ENCODE measurements at regions not wholly inside any gene's neighbourhood (a gene's known extent, or its start where the extent isn't known, plus 50 kb on each side); places are given as distances from the start of the nearest gene placed in this dataset.

DNA sequence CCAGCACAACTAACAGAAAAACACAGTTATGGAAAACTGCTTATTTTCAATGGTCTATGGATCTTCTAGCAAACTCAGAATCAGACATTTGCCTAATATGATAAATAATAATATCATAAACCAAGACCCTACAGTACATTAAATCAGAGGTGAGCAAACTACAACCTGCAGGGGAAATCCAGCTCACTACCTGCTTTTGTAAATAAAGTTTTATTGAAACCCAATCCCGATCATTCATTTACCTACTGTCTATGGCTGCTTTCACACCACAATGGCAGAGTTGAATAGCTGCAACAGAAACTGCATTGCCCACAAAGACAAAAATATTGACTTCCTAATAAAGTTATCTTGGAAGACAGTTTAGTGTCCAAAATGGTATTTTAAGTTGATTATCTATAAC lies 108.5 kb downstream of the ELAPOR2 start:
- Histone ChIP-seq H3K4ac (ENCODE audit: low read depth, low read length) (no peak overlapping the region), H3K4me1 (ENCODE audit: insufficient read depth, low read length) (peaks cover 10% of the 10 kb centered on the region; the same call in 1 of the 2 replicates), H4K91ac (ENCODE audit: insufficient read length, low read depth, low read length) (no peak overlapping the region), H3K56ac (ENCODE audit: insufficient read length, low read depth, low read length) (no peak overlapping the region), H2BK12ac (ENCODE audit: insufficient read length, low read depth, low read length) (no peak overlapping the region), H3K23ac (ENCODE audit: insufficient read length, low read depth, low read length) (no peak overlapping the region), H2BK5ac (ENCODE audit: insufficient read length, low read length) (no peak overlapping the region), H3K18ac (ENCODE audit: insufficient read length, low read depth, low read length) (no peak overlapping the region), H3K14ac (ENCODE audit: insufficient read depth, low read length) (no peak overlapping the region), H2AK5ac (ENCODE audit: insufficient read length, low read length) (no peak overlapping the region), H4K20me1 (ENCODE audit: control insufficient read depth, insufficient read depth, insufficient read length) (no peaks in the 10 kb centered on the region), H3K79me1 (ENCODE audit: insufficient read depth, low read depth, low read length, poor library complexity, severe bottlenecking) (peaks cover 2% of the 10 kb centered on the region), H3K79me2 (ENCODE audit: insufficient read depth, low read length) (no peaks in the 10 kb centered on the region), H2BK20ac (ENCODE audit: low read depth, low read length, poor library complexity, severe bottlenecking) (no peak overlapping the region), H3K23me2 (ENCODE audit: insufficient read length, low read depth, low read length, poor library complexity, severe bottlenecking) (no peaks in the 10 kb centered on the region), H3T11ph (ENCODE audit: low read length) (no peak overlapping the region), H3K4me2 (ENCODE audit: insufficient read depth, insufficient read length, low read length) (no peak overlapping the region), H3K9ac (ENCODE audit: extremely low read depth, insufficient read length, low read length) (no peak overlapping the region), H3K27me3 (ENCODE audit: insufficient read depth, low read length) (no peaks in the 10 kb centered on the region), H3K27ac (ENCODE audit: insufficient read length, low read depth, low read length) (no peak overlapping the region), H2BK120ac (ENCODE audit: low read depth, low read length, poor library complexity, severe bottlenecking) (no peak overlapping the region), H2BK15ac (ENCODE audit: low read depth, low read length) (no peak overlapping the region), H4K5ac (ENCODE audit: insufficient read length, low read depth, low read length) (no peak overlapping the region), H2AFZ (ENCODE audit: low read length) (no peak overlapping the region), H3K9me3 (ENCODE audit: control insufficient read depth, low read depth, low read length) (no peaks in the 10 kb centered on the region), H4K8ac (replicated peaks; ENCODE audit: insufficient read length, low read depth, low read length) (no peak overlapping the region)
- H3K27me3 Mint-ChIP-seq (ENCODE audit: low read depth) = no peaks in the 10 kb centered on the region
- no peak overlapping the region for H3K27ac Mint-ChIP-seq
- H3K4me1 Mint-ChIP-seq = peaks cover 23 to 32% of the 10 kb centered on the region in 2 experiments
- H3K4me3 Mint-ChIP-seq = no peak overlapping the region
- TF ChIP-seq, protein P1, sequence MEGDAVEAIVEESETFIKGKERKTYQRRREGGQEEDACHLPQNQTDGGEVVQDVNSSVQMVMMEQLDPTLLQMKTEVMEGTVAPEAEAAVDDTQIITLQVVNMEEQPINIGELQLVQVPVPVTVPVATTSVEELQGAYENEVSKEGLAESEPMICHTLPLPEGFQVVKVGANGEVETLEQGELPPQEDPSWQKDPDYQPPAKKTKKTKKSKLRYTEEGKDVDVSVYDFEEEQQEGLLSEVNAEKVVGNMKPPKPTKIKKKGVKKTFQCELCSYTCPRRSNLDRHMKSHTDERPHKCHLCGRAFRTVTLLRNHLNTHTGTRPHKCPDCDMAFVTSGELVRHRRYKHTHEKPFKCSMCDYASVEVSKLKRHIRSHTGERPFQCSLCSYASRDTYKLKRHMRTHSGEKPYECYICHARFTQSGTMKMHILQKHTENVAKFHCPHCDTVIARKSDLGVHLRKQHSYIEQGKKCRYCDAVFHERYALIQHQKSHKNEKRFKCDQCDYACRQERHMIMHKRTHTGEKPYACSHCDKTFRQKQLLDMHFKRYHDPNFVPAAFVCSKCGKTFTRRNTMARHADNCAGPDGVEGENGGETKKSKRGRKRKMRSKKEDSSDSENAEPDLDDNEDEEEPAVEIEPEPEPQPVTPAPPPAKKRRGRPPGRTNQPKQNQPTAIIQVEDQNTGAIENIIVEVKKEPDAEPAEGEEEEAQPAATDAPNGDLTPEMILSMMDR (conservative IDR thresholded peaks at IDR 0.05) = no peak
- no peak for DNase-seq
- WGBS (ENCODE audit: extremely low coverage, insufficient read length, low lambda C conversion rate) = no CpG with 5 or more reads among the region's 1 CpG
- peaks cover 0 to 4% (median 0%) of the 10 kb centered on the region in 3 experiments; a peak in 1 of 7 replicates for H3K36me3 Mint-ChIP-seq (ENCODE audit: insufficient read depth in 1 of 3, low read depth in 3 of 3)
- no peaks in the 10 kb centered on the region for H3K9me3 Mint-ChIP-seq

Measured in H9 (cell line).